ENCODE measurements at regions not wholly inside any gene's neighbourhood (a gene's known extent, or its start where the extent isn't known, plus 50 kb on each side); places are given as distances from the start of the nearest gene placed in this dataset.
A peak's percentile ranks its signal among the peaks of the same experiment; 100 is the strongest.

- H3K36me3 ChIP-seq: no peaks in the 10 kb centered on the region
- H4K20me1 ChIP-seq (ENCODE audit: low read depth): no peaks in the 10 kb centered on the region
- H3K27ac ChIP-seq: no peak overlapping the region
- no peak for DNase-seq (ENCODE audit: low spot score)
- H3K4me2 ChIP-seq: no peak overlapping the region
- Mint-ChIP-seq H3K4me3 (peak overlapping the region; percentile 54), H3K27ac (no peak overlapping the region), H3K27me3 (ENCODE audit: insufficient read depth, low read depth) (no peaks in the 10 kb centered on the region), H3K4me1 (peaks cover 35% of the 10 kb centered on the region), H3K9me3 (peaks cover 7% of the 10 kb centered on the region), H3K36me3 (no peaks in the 10 kb centered on the region)
- no peaks in the 10 kb centered on the region for H3K79me2 ChIP-seq (ENCODE audit: low read depth)
- no peak for TF ChIP-seq EZH2 (IDR thresholded peaks at IDR 0.05)
- TF ChIP-seq CTCF (IDR thresholded peaks at IDR 0.05): no peak
- TF ChIP-seq EZH2phosphoT487 (IDR thresholded peaks at IDR 0.05): no peak
- no peak overlapping the region for H3K4me3 ChIP-seq
- H3K4me1 ChIP-seq: peaks cover 20% of the 10 kb centered on the region
- no peaks in the 10 kb centered on the region for H3F3A ChIP-seq (ENCODE audit: low read depth)
- peaks cover 8% of the 10 kb centered on the region for H3K27me3 ChIP-seq
- no peak overlapping the region for H2AFZ ChIP-seq (replicated peaks)
- no peak overlapping the region for H3K9ac ChIP-seq
- no peaks in the 10 kb centered on the region for H3K9me3 ChIP-seq (ENCODE audit: low read depth)
Measured at GRCh38 chr19:30663611-30664174, 291.5 kb downstream of the ZNF536 start.

GRCh38 chr19:30662211-30662861, 290.2 kb downstream of the ZNF536 start:
- no peak for DNase-seq (ENCODE audit: low spot score)
- H3K4me3 ChIP-seq: no peak overlapping the region
- H3K36me3 ChIP-seq: no peaks in the 10 kb centered on the region
- no peaks in the 10 kb centered on the region for H3K27me3 ChIP-seq
- H3K9me3 Mint-ChIP-seq: peaks cover 9% of the 10 kb centered on the region
- H4K20me1 ChIP-seq (ENCODE audit: low read depth): no peaks in the 10 kb centered on the region
- no peak overlapping the region for H3K9ac ChIP-seq
- peak overlapping the region; percentile 47 for H3K27ac Mint-ChIP-seq
- H3K9me3 ChIP-seq (ENCODE audit: low read depth): no peaks in the 10 kb centered on the region
- peaks cover 35% of the 10 kb centered on the region for H3K4me1 Mint-ChIP-seq
- peaks cover 20% of the 10 kb centered on the region for H3K4me1 ChIP-seq
- peak overlapping the region; percentile 28 for H3K4me3 Mint-ChIP-seq
- H3K27me3 Mint-ChIP-seq (ENCODE audit: insufficient read depth, low read depth): no peaks in the 10 kb centered on the region
- H3K79me2 ChIP-seq (ENCODE audit: low read depth): no peaks in the 10 kb centered on the region
- H3K36me3 Mint-ChIP-seq: no peaks in the 10 kb centered on the region
- peak overlapping the region; percentile 46 for H3K4me2 ChIP-seq
- no peak overlapping the region for H2AFZ ChIP-seq (replicated peaks)
- no peaks in the 10 kb centered on the region for H3F3A ChIP-seq (ENCODE audit: low read depth)
- no peak overlapping the region for H3K27ac ChIP-seq
- TF ChIP-seq EZH2phosphoT487 (IDR thresholded peaks at IDR 0.05) (no peak), CTCF (IDR thresholded peaks at IDR 0.05) (no peak), EZH2 (IDR thresholded peaks at IDR 0.05) (no peak)

- Mint-ChIP-seq H3K36me3 (no peaks in the 10 kb centered on the region), H3K4me1 (peaks cover 30% of the 10 kb centered on the region), H3K9me3 (peaks cover 9% of the 10 kb centered on the region), H3K27ac (no peak overlapping the region), H3K27me3 (ENCODE audit: insufficient read depth, low read depth) (peaks cover 2% of the 10 kb centered on the region), H3K4me3 (no peak overlapping the region)
- Histone ChIP-seq H3K9ac (no peak overlapping the region), H3K27ac (no peak overlapping the region), H3K36me3 (no peaks in the 10 kb centered on the region), H4K20me1 (ENCODE audit: low read depth) (no peaks in the 10 kb centered on the region), H3K4me2 (no peak overlapping the region), H3K9me3 (ENCODE audit: low read depth) (no peaks in the 10 kb centered on the region), H2AFZ (replicated peaks) (no peak overlapping the region), H3K4me1 (peaks cover 20% of the 10 kb centered on the region), H3F3A (ENCODE audit: low read depth) (no peaks in the 10 kb centered on the region), H3K4me3 (no peak overlapping the region), H3K79me2 (ENCODE audit: low read depth) (no peaks in the 10 kb centered on the region), H3K27me3 (no peaks in the 10 kb centered on the region)
- TF ChIP-seq CTCF (IDR thresholded peaks at IDR 0.05) (no peak), EZH2phosphoT487 (IDR thresholded peaks at IDR 0.05) (no peak), EZH2 (IDR thresholded peaks at IDR 0.05) (no peak)
- DNase-seq (ENCODE audit: low spot score): no peak
Measured at GRCh38 chr19:30659638-30660037, 287.5 kb downstream of the ZNF536 start.

Measured in neural progenitor cell (in vitro differentiated cells).